HG03442 (cell line): ENCODE measurements at regions not wholly inside any gene's neighbourhood (a gene's known extent, or its start where the extent isn't known, plus 50 kb on each side); places are given as distances from the start of the nearest gene placed in this dataset.
"Not testable (repeated sequence)": the region's sequence is repeated elsewhere in the genome, so short reads cannot be mapped to it uniquely, and the experiment has no call there.

Experiments
- ATAC-seq: cut with Tn5 transposase; IDR thresholded peaks from one replicate; pipeline ENCODE4 v1.9.1; 2021; ENCODE audit warnings: mild to moderate bottlenecking, moderate library complexity; ENCODE audit not compliant: unreplicated experiment

- no peak for ATAC-seq
These were observed 68.9 kb upstream of the EEF2KMT start for GRCh38 chr16:5166486-5166885.

- ATAC-seq: not testable (repeated sequence)
These were observed 67.8 kb upstream of the EEF2KMT start for GRCh38 chr16:5165429-5165828.

- ATAC-seq: not testable (repeated sequence)
These were observed 65.2 kb upstream of the EEF2KMT start for GRCh38 chr16:5162801-5163200.

- not testable (repeated sequence) for ATAC-seq
These were observed 64.3 kb upstream of the EEF2KMT start for GRCh38 chr16:5161888-5162287.

GRCh38 chr16:5160010-5160409, 62.4 kb upstream of the EEF2KMT start:
- ATAC-seq: not testable (repeated sequence)

GRCh38 chr16:5159537-5159936, 61.9 kb upstream of the EEF2KMT start:
- not testable (repeated sequence) for ATAC-seq

GRCh38 chr16:5158494-5158893, 60.9 kb upstream of the EEF2KMT start:
- ATAC-seq: no peak

- ATAC-seq: not testable (repeated sequence)
These were observed 58.9 kb upstream of the EEF2KMT start for GRCh38 chr16:5156486-5156885.

GRCh38 chr16:5154006-5154405, 56.4 kb upstream of the EEF2KMT start:
- ATAC-seq: not testable (repeated sequence)

GRCh38 chr16:5151409-5151808, 53.8 kb upstream of the EEF2KMT start:
- ATAC-seq: not testable (repeated sequence)
